Stimulated activated memory B cell treated with anti-CD40 and anti-IgM and Interleukin-4, amounts not matched to agents 10 μg/mL and 1 μg/mL and 100 μg/mL, for 72 hours (primary cell): ENCODE measurements at regions not wholly inside any gene's neighbourhood (a gene's known extent, or its start where the extent isn't known, plus 50 kb on each side); places are given as distances from the start of the nearest gene placed in this dataset.

ENCODE experiments used
- ATAC-seq: fragments of 150-1000 bp; cut with Tn5 transposase; 2 replicates; pipeline ENCODE4 v1.10.0; 2021
- H3K27ac Mint-ChIP-seq: one replicate; pipeline ENCODE4 v1.8.0; 2022; ENCODE audit warnings: mild to moderate bottlenecking, mixed read lengths
- H3K27me3 Mint-ChIP-seq: one replicate; pipeline ENCODE4 v1.8.0; 2022; ENCODE audit warnings: mixed read lengths
- H3K36me3 Mint-ChIP-seq: one replicate; pipeline ENCODE4 v1.8.0; 2022; ENCODE audit warnings: mixed read lengths
- H3K4me1 Mint-ChIP-seq: one replicate; pipeline ENCODE4 v1.8.0; 2022; ENCODE audit warnings: mixed read lengths
- H3K4me3 Mint-ChIP-seq: one replicate; pipeline ENCODE4 v1.8.0; 2022; ENCODE audit warnings: mild to moderate bottlenecking, moderate library complexity, mixed read lengths
- H3K9me3 Mint-ChIP-seq: one replicate; pipeline ENCODE4 v1.8.0; 2022; ENCODE audit warnings: mixed read lengths

DNA sequence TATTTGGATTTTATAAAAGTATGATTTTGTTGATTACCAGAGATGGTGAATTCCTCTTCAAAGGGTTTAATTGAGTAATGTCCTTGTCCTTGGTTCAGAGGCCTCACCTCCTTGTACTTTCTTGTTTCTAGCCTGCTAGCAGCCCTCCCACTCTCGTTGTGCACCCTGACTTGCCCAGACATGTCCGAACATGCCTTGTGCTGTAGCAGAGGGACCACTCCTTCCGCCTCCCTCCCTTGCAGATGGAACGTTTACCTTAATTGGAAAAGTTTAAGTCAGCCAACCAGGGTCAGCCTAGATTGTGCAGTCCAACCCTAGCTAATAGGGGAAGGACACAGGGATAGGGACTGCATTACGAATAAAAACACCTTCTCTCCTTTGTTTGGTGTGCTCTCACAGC is 406.9 kb upstream of the NMUR2 start:
- H3K4me1 Mint-ChIP-seq: no peaks in the 10 kb centered on the region
- H3K4me3 Mint-ChIP-seq: no peak overlapping the region
- H3K27ac Mint-ChIP-seq: no peak overlapping the region
- no peak for ATAC-seq
- peaks cover 4% of the 10 kb centered on the region for H3K9me3 Mint-ChIP-seq
- H3K27me3 Mint-ChIP-seq: no peaks in the 10 kb centered on the region
- no peaks in the 10 kb centered on the region for H3K36me3 Mint-ChIP-seq

DNA sequence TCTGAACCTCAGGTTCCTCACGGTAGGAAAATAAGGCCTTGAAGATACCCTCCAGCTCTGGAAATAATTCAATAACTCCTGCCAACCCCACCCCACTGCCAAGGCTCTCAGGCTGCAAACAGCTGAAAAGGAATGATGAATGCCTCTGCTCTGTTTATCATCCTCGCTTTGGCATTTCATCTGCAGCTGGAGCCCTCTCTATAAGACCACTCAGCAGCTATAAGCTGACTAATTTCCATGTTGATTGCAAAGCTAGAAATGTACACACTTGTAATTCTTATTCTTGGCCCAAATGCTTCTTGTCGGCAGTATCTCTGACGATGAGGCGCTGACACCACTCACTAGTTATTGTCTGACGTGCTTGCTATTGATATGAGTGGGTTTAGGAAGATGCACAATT is 408.4 kb upstream of the NMUR2 start:
- ATAC-seq: no peak
- Mint-ChIP-seq H3K27ac (no peak overlapping the region), H3K27me3 (no peaks in the 10 kb centered on the region), H3K9me3 (peaks cover 4% of the 10 kb centered on the region), H3K36me3 (no peaks in the 10 kb centered on the region), H3K4me3 (no peak overlapping the region), H3K4me1 (no peaks in the 10 kb centered on the region)

DNA sequence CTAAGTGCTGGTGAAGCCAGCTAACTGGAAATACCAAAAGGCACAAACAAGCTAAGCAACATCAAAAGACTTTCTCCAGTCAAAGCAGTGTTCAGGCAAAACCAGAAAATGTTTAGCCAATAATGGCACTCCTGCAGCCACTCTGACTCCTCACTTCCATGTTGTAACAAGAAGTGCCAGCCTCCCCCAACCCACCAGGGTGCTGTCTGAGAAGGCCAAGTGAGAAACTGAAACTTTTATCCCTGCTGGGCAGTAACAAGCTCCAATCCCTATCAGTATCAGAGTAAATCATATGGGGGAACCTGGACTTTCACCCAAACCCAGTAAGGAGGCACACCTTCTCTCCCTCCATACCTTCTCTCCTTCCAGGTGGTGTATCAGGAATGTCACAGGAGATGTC is 414.8 kb upstream of the NMUR2 start:
- no peaks in the 10 kb centered on the region for H3K4me1 Mint-ChIP-seq
- H3K4me3 Mint-ChIP-seq: no peak overlapping the region
- H3K9me3 Mint-ChIP-seq: no peaks in the 10 kb centered on the region
- no peaks in the 10 kb centered on the region for H3K27me3 Mint-ChIP-seq
- no peak overlapping the region for H3K27ac Mint-ChIP-seq
- H3K36me3 Mint-ChIP-seq: no peaks in the 10 kb centered on the region
- ATAC-seq: no peak

DNA sequence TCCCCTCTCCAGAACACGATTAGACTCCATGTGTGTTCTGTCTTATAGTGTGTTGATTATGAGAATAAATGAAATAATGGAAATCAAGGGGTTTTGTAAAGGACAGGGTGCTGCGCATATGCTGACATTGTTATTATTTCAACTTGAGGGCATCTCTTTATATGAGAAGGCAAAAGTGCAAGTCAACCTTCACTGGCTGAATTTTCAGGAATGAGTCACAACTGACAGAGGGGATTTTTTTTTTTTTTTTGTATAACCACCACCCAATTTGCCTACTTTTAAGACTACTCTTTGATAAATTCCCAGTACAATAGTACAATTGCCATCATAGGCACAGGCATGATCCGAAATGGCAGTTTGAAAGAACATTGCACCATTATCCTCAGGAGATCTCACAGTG is 419.2 kb upstream of the NMUR2 start:
- H3K9me3 Mint-ChIP-seq: peaks cover 8% of the 10 kb centered on the region
- no peaks in the 10 kb centered on the region for H3K27me3 Mint-ChIP-seq
- H3K27ac Mint-ChIP-seq: no peak overlapping the region
- ATAC-seq: no peak
- H3K4me1 Mint-ChIP-seq: no peaks in the 10 kb centered on the region
- no peak overlapping the region for H3K4me3 Mint-ChIP-seq
- no peaks in the 10 kb centered on the region for H3K36me3 Mint-ChIP-seq

DNA sequence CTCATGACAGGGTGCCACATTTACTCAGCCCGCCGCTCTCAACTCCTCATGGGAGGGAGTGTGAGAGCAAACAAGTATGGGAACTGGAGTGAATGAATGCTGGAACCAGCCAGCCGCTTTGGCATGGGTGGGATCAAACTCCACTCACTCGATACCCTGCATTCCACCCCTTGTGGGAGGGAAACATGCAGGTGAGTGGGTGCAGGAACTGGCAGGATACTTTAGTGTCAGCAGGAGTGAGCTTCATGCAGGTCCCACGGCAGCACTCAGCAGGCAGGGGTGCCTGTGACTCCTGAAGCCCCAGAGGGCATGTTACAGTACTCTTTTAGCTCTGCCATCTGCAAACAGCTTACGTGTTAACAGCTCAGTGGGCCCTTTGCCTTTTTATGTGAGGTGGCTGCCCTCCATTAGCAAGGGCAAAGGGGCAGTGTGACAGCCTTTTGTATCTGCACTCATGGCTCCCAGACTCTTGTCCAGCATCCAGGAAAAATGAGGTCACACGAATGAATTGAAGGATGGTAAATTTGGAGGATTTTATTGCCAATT is 433.2 kb upstream of the NMUR2 start:
- no peak for ATAC-seq
- Mint-ChIP-seq H3K27ac (no peak overlapping the region), H3K4me3 (no peak overlapping the region), H3K4me1 (no peaks in the 10 kb centered on the region), H3K9me3 (peaks cover 2% of the 10 kb centered on the region), H3K27me3 (no peaks in the 10 kb centered on the region), H3K36me3 (no peaks in the 10 kb centered on the region)

DNA sequence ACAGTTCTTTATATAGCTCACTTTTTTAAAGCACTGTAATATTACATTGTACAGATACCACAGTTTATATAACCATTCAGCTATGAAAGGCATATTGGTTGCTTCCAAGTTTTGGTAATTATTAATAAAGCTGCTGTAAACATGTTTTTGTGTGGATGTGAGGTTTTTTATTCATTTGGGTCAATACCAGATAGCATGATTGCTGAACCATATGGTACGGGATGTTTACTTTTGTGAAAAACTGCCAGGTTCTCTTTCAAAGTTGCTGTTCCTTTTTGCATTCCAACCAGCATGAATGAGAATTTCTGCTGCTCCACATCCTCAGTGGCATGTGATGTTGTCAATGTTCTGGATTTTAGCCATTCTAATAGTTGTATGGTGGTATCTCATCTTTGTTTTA is 439.6 kb upstream of the NMUR2 start:
- Mint-ChIP-seq H3K4me3 (no peak overlapping the region), H3K27ac (no peak overlapping the region), H3K27me3 (no peaks in the 10 kb centered on the region), H3K36me3 (no peaks in the 10 kb centered on the region), H3K4me1 (no peaks in the 10 kb centered on the region), H3K9me3 (no peaks in the 10 kb centered on the region)
- ATAC-seq: no peak

DNA sequence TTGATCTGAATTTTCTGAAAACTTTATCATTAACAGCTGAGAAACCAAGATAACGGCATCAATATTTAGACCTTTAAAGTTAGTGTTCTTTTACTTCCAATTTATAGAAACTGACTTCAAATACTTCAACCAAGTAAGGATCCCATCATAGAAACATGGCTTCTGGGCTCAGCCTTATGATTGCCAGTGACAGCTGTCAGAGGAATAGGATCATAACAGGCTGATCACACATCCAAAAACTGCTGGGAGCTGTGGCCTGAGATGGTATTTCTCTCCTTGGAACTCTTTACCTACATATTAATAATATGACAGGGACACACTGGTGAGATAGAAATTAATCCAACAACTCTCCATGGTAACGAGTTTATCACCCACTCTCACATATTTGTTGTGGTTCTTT is 448.3 kb upstream of the NMUR2 start:
- no peak overlapping the region for H3K27ac Mint-ChIP-seq
- H3K4me1 Mint-ChIP-seq: no peaks in the 10 kb centered on the region
- no peak overlapping the region for H3K4me3 Mint-ChIP-seq
- ATAC-seq: no peak
- H3K27me3 Mint-ChIP-seq: no peaks in the 10 kb centered on the region
- H3K36me3 Mint-ChIP-seq: no peaks in the 10 kb centered on the region
- H3K9me3 Mint-ChIP-seq: no peaks in the 10 kb centered on the region

DNA sequence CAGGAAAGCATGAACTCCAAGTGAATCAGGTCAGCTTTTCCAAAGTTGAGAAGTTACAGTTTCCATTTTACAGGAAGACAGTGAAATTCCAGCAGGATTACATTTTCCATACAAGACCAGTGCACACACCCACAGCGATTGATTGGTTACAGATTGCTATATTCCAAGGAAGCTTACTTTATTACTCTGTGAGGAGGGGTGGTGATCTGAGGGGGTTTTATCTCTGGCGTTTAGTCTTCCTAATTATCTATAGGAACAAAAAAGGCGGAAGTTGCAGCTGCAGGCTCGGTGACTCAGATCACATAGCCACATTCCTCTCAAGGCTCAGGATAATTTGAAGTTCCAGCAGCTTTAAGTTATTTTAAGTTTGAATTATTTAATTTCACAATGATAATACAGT is 450.4 kb upstream of the NMUR2 start:
- no peaks in the 10 kb centered on the region for H3K4me1 Mint-ChIP-seq
- no peaks in the 10 kb centered on the region for H3K36me3 Mint-ChIP-seq
- no peaks in the 10 kb centered on the region for H3K9me3 Mint-ChIP-seq
- H3K4me3 Mint-ChIP-seq: no peak overlapping the region
- no peak for ATAC-seq
- no peaks in the 10 kb centered on the region for H3K27me3 Mint-ChIP-seq
- no peak overlapping the region for H3K27ac Mint-ChIP-seq

DNA sequence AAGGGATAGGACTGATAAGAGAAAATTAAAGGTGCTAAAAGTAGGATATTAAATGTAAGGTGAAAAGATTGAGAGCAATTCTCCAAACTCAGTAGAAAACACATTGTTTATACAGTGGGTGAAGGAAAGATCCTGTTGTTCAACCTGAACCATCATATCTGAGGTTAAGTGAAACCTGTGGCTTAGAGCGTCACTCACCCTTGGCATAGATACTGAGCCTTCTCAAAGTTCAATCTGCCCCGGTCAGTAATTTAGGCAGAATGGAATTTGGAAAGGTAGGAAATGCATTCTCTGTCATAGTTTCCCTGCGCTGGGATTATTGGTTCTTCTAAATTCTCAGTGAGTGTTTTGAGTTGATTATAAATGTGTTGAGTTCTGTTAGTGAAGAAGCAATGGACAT is 456.2 kb upstream of the NMUR2 start:
- Mint-ChIP-seq H3K36me3 (no peaks in the 10 kb centered on the region), H3K4me1 (no peaks in the 10 kb centered on the region), H3K9me3 (no peaks in the 10 kb centered on the region), H3K27me3 (no peaks in the 10 kb centered on the region), H3K27ac (no peak overlapping the region), H3K4me3 (no peak overlapping the region)
- no peak for ATAC-seq

DNA sequence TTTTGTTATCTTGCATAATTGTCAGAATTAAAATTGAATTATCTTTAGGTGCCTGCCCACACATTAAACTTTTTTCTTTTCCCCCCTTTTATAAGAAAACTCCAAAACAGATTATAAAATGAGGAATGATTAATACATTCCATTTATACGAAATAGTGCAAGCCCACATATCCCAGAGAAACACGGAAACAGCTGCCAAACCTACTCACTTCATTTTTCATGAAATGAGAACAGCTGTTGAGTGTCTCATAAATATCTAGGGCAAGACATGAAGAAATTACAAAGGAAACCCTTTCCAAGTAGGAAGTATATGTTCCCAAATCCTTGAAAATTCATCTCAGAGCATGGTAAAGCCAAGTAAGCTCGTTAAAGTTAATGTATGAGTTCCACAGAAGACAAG is 459.4 kb upstream of the NMUR2 start:
- Mint-ChIP-seq H3K4me1 (no peaks in the 10 kb centered on the region), H3K27ac (no peak overlapping the region), H3K9me3 (no peaks in the 10 kb centered on the region), H3K4me3 (no peak overlapping the region), H3K27me3 (no peaks in the 10 kb centered on the region), H3K36me3 (no peaks in the 10 kb centered on the region)
- no peak for ATAC-seq

DNA sequence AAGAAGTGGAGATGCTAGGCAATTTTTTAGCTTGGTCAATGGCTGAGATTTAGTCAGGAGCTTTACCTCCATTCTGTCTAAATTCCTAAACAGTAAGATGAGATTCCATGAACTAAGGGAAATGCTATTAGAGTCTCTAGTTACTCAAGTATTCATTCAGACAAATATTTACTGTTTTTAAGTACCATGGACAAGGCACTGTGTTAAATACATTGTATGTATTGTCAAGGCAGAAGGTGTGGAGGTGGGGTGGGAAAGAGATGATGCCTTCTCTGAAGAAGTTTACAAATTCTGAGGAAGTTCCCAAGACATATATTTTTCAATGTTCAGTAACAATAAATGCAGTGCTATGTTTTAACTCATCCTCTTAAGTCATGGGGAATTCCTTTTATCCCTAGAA is 459.9 kb upstream of the NMUR2 start:
- Mint-ChIP-seq H3K27me3 (no peaks in the 10 kb centered on the region), H3K9me3 (no peaks in the 10 kb centered on the region), H3K4me1 (no peaks in the 10 kb centered on the region), H3K27ac (no peak overlapping the region), H3K36me3 (no peaks in the 10 kb centered on the region), H3K4me3 (no peak overlapping the region)
- ATAC-seq: no peak

DNA sequence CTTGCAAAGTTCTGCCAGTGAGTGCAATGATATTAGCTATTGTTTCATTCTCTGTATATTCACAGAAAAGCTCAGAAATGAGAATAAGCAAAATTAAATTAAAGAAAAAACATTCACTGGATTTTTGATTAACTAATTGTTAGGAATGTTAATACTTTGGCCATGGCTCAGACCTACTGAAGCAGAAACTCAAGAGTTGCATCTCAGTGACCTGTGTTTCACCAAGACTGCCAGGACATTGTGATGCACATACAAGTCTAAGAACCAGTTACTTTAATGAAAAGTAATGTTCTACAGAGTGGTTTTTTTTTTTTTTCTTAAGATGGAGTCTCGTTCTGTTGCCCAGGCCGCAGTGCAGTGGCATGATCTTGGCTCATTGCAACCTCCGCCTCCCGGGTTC is 464.9 kb upstream of the NMUR2 start:
- H3K4me1 Mint-ChIP-seq: no peaks in the 10 kb centered on the region
- H3K36me3 Mint-ChIP-seq: no peaks in the 10 kb centered on the region
- no peak overlapping the region for H3K4me3 Mint-ChIP-seq
- no peaks in the 10 kb centered on the region for H3K27me3 Mint-ChIP-seq
- ATAC-seq: no peak
- H3K27ac Mint-ChIP-seq: no peak overlapping the region
- H3K9me3 Mint-ChIP-seq: no peaks in the 10 kb centered on the region

DNA sequence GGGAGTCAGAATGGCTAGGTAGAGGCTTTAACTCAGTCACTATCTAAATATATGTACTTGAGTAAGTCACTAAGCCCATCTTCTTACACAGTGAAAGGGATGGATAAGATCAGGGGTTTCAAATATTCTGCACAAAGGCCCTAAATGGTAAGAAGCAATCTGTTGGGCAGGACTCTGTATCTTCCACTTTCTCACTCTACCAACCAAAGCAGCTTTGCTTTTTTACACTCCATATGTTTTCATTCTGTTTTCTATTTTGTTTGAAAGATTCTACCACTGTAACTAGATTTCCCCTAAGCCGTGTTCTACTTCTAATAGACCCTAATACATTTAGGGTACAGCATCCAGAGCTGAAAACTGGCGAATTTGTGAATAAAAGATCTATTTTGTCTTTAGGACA is 477.5 kb upstream of the NMUR2 start:
- ATAC-seq: no peak
- Mint-ChIP-seq H3K4me3 (no peak overlapping the region), H3K9me3 (peaks cover 8% of the 10 kb centered on the region), H3K4me1 (no peaks in the 10 kb centered on the region), H3K36me3 (no peaks in the 10 kb centered on the region), H3K27me3 (no peaks in the 10 kb centered on the region), H3K27ac (no peak overlapping the region)

DNA sequence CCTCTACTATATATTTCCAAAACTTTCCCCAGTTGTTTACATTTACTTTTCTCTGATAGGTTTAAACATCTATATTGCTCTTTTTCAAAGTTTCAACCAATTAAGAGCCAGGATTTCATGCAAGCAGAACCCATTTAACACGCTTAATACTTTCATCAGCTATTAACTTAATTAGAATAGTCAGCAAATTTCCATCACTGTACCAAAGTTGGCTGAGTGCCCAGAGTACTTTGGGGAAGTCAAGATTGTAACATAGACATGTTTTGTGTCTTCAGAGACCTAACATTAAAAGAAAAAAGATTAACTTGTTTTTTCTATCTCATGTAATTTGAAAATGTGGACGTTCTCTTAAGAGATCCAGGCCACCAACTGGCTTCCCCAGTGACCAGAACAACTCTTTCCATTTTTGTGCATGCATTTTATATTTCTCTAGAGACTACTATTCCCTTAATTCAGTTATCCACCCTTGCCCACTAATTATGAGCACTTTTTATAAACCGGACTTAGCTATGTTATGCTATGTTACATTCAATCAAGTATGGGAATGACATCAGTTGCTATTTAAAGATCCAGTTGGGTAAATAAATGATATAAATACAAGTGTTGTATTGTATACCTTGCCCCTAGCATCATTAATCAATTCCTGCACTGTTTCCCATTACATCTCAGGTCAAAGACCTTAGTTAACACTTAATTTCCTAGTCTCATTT is 478.1 kb upstream of the NMUR2 start:
- Mint-ChIP-seq H3K4me1 (no peaks in the 10 kb centered on the region), H3K27me3 (no peaks in the 10 kb centered on the region), H3K36me3 (no peaks in the 10 kb centered on the region), H3K4me3 (no peak overlapping the region), H3K9me3 (peaks cover 8% of the 10 kb centered on the region), H3K27ac (no peak overlapping the region)
- no peak for ATAC-seq

DNA sequence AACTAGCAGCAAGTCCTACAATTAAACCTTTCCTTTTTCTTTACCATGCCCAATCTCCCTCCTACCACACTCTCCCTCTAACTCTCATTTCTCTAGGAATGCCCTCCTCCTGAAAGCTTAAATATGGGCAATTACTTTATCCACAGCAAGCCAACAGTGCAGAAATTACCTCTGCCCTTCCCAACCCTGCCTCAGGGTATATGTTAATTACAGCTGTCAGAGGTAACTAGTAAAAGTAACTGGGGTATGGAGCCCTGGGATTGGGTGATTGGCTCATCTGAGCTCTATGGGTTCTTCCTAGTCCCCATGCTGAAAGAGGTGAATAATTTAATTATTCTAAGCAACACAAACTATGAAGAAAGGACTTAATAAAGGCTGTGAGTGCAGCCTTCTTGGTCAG is 478.9 kb upstream of the NMUR2 start:
- H3K9me3 Mint-ChIP-seq: peaks cover 8% of the 10 kb centered on the region
- no peaks in the 10 kb centered on the region for H3K27me3 Mint-ChIP-seq
- H3K27ac Mint-ChIP-seq: no peak overlapping the region
- no peaks in the 10 kb centered on the region for H3K36me3 Mint-ChIP-seq
- no peaks in the 10 kb centered on the region for H3K4me1 Mint-ChIP-seq
- no peak for ATAC-seq
- no peak overlapping the region for H3K4me3 Mint-ChIP-seq

DNA sequence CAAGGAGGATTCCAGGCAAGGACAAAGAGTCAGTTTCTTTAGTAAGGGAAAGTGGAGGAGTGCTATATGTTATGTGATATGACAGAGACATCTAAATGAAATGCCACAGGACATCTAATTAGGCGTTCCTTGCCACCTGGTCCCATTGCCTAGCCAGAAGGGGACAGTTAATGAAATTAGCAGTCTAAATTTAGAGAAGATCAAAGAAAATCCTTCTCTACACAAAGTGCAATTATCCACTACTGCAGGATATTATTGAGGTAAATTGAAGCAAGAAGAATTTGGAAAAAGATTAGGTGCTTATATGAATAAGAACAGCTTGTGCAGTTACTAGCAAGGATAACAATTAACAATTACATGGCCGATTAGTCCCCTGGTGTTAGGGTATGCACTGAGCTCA is 495.3 kb upstream of the NMUR2 start:
- H3K4me3 Mint-ChIP-seq: no peak overlapping the region
- H3K36me3 Mint-ChIP-seq: no peaks in the 10 kb centered on the region
- H3K4me1 Mint-ChIP-seq: no peaks in the 10 kb centered on the region
- no peaks in the 10 kb centered on the region for H3K9me3 Mint-ChIP-seq
- H3K27ac Mint-ChIP-seq: no peak overlapping the region
- H3K27me3 Mint-ChIP-seq: no peaks in the 10 kb centered on the region
- ATAC-seq: no peak

DNA sequence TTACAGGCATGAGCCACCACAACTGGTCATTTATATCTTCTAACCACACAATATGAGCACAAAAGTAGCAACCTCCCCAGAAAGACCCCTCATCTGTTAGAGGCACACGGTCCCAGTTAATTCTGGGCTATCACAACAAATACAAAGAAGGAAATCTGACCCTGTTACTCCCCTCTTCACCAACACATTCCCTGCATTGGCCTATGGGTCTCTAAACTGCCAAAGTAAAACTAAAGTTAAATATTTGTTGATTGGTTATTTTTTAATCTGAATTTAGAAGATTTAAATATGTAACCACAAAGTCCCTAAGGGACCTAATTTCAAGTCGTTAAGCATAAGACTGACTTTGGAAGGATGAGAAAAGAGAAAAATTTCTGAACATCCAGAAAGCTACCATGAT is 496.7 kb upstream of the NMUR2 start:
- no peak overlapping the region for H3K27ac Mint-ChIP-seq
- H3K4me3 Mint-ChIP-seq: no peak overlapping the region
- H3K4me1 Mint-ChIP-seq: no peaks in the 10 kb centered on the region
- ATAC-seq: no peak
- no peaks in the 10 kb centered on the region for H3K27me3 Mint-ChIP-seq
- no peaks in the 10 kb centered on the region for H3K36me3 Mint-ChIP-seq
- H3K9me3 Mint-ChIP-seq: no peaks in the 10 kb centered on the region
